ENCODE measurements at regions not wholly inside any gene's neighbourhood (a gene's known extent, or its start where the extent isn't known, plus 50 kb on each side); places are given as distances from the start of the nearest gene placed in this dataset.

GRCh38 chrX:2568125-2568524 lies 67.3 kb upstream of the DHRSX start:
- Histone ChIP-seq H3K79me2 (ENCODE audit: control insufficient read depth, insufficient read depth, low read length) (no peaks in the 10 kb centered on the region), H2AFZ (ENCODE audit: control insufficient read depth, low read length) (no peak overlapping the region), H3K4me3 (ENCODE audit: control insufficient read depth in 2 of 3, extremely low read depth in 1 of 3, insufficient read depth in 2 of 3, low read depth in 1 of 3, low read length in 3 of 3) (no peak overlapping the region), H4K20me1 (ENCODE audit: control insufficient read depth, extremely low read depth, insufficient read depth, low read length) (no peaks in the 10 kb centered on the region), H3K27ac (ENCODE audit: control insufficient read depth, insufficient read depth, low read length) (no peak overlapping the region), H3K36me3 (ENCODE audit: control insufficient read depth in 2 of 2, extremely low read depth in 1 of 2, insufficient read depth in 2 of 2, low read length in 2 of 2) (no peaks in the 10 kb centered on the region), H3K9ac (ENCODE audit: control insufficient read depth, extremely low read depth, insufficient read depth, low read length) (no peak overlapping the region), H3K9me3 (ENCODE audit: control insufficient read depth, low read depth, low read length) (no peaks in the 10 kb centered on the region), H3K4me1 (ENCODE audit: control insufficient read depth, extremely low read depth, insufficient read depth, low read length) (no peaks in the 10 kb centered on the region), H3K9me1 (ENCODE audit: control insufficient read depth, extremely low read depth, insufficient read depth, low read length) (no peaks in the 10 kb centered on the region), H3K27me3 (ENCODE audit: control insufficient read depth, extremely low read depth, insufficient read depth, low read length) (no peaks in the 10 kb centered on the region), H3K4me2 (ENCODE audit: control insufficient read depth, extremely low read depth, insufficient read depth, low read depth, low read length) (no peak overlapping the region)
- FAIRE-seq (no peak), DNase-seq (ENCODE audit: low read depth, low spot score) (no peak)
- no peak for TF ChIP-seq EZH2 (IDR thresholded peaks at IDR 0.05; ENCODE audit: low read length)
- no peak for TF ChIP-seq CTCF (optimal IDR thresholded peaks at IDR 0.05 in 1 of 3, IDR thresholded peaks at IDR 0.05 in 1 of 3, conservative IDR thresholded peaks at IDR 0.05 in 1 of 3; ENCODE audit: extremely low read depth in 1 of 3, insufficient read depth in 2 of 3, low read length in 3 of 3)
- dilution Hi-C loops (cut with MboI; ENCODE audit: extremely low pct_ligation_motif_present, low sequenced_read_pairs), result no loop called here

- H3K4me2 ChIP-seq (ENCODE audit: control insufficient read depth, extremely low read depth, insufficient read depth, low read depth, low read length), result no peak overlapping the region
- H3K4me3 ChIP-seq (ENCODE audit: control insufficient read depth in 2 of 3, extremely low read depth in 1 of 3, insufficient read depth in 2 of 3, low read depth in 1 of 3, low read length in 3 of 3), result no peak overlapping the region
- no peak for DNase-seq (ENCODE audit: low read depth, low spot score)
- no peaks in the 10 kb centered on the region for H3K36me3 ChIP-seq (ENCODE audit: control insufficient read depth in 2 of 2, extremely low read depth in 1 of 2, insufficient read depth in 2 of 2, low read length in 2 of 2)
- dilution Hi-C loops (cut with MboI; ENCODE audit: extremely low pct_ligation_motif_present, low sequenced_read_pairs), result no loop called here
- H3K9me1 ChIP-seq (ENCODE audit: control insufficient read depth, extremely low read depth, insufficient read depth, low read length), result no peaks in the 10 kb centered on the region
- no peaks in the 10 kb centered on the region for H4K20me1 ChIP-seq (ENCODE audit: control insufficient read depth, extremely low read depth, insufficient read depth, low read length)
- H3K4me1 ChIP-seq (ENCODE audit: control insufficient read depth, extremely low read depth, insufficient read depth, low read length), result no peaks in the 10 kb centered on the region
- H3K9me3 ChIP-seq (ENCODE audit: control insufficient read depth, low read depth, low read length), result no peaks in the 10 kb centered on the region
- H2AFZ ChIP-seq (ENCODE audit: control insufficient read depth, low read length), result no peak overlapping the region
- H3K9ac ChIP-seq (ENCODE audit: control insufficient read depth, extremely low read depth, insufficient read depth, low read length), result no peak overlapping the region
- H3K79me2 ChIP-seq (ENCODE audit: control insufficient read depth, insufficient read depth, low read length), result no peaks in the 10 kb centered on the region
- H3K27ac ChIP-seq (ENCODE audit: control insufficient read depth, insufficient read depth, low read length), result no peak overlapping the region
- FAIRE-seq, result no peak
- TF ChIP-seq EZH2 (IDR thresholded peaks at IDR 0.05; ENCODE audit: low read length) (no peak), CTCF (optimal IDR thresholded peaks at IDR 0.05 in 1 of 3, IDR thresholded peaks at IDR 0.05 in 1 of 3, conservative IDR thresholded peaks at IDR 0.05 in 1 of 3; ENCODE audit: extremely low read depth in 1 of 3, insufficient read depth in 2 of 3, low read length in 3 of 3) (no peak)
- no peaks in the 10 kb centered on the region for H3K27me3 ChIP-seq (ENCODE audit: control insufficient read depth, extremely low read depth, insufficient read depth, low read length)
Measured at GRCh38 chrX:2566055-2566454, 65.3 kb upstream of the DHRSX start.

Data from keratinocyte (primary cell).